GM19463 (cell line): ENCODE measurements at regions not wholly inside any gene's neighbourhood (a gene's known extent, or its start where the extent isn't known, plus 50 kb on each side); places are given as distances from the start of the nearest gene placed in this dataset.

Experiments used
- ATAC-seq: cut with Tn5 transposase; IDR thresholded peaks from one replicate; pipeline ENCODE4 v1.9.1; 2021; ENCODE audit warnings: mild to moderate bottlenecking, moderate library complexity; ENCODE audit not compliant: unreplicated experiment

- ATAC-seq = no peak
These were observed 103.1 kb upstream of the UGT8 start for GRCh38 chr4:114495471-114495928.

- ATAC-seq = no peak
These were observed 101.5 kb upstream of the UGT8 start for GRCh38 chr4:114497116-114497515.

GRCh38 chr4:114509340-114509739, 89.3 kb upstream of the UGT8 start:
- ATAC-seq = no peak

GRCh38 chr4:114512595-114513295, 85.9 kb upstream of the UGT8 start:
- ATAC-seq = no peak

- no peak for ATAC-seq
These were observed 79.2 kb upstream of the UGT8 start for GRCh38 chr4:114519368-114519767.

- ATAC-seq = no peak
These were observed 71.4 kb upstream of the UGT8 start for GRCh38 chr4:114527170-114527569.

- no peak for ATAC-seq
These were observed 71.0 kb upstream of the UGT8 start for GRCh38 chr4:114527637-114528036.

GRCh38 chr4:114535725-114536124, 62.9 kb upstream of the UGT8 start:
- no peak for ATAC-seq

GRCh38 chr4:114537352-114537751, 61.3 kb upstream of the UGT8 start:
- no peak for ATAC-seq

GRCh38 chr4:114538012-114538617, 60.5 kb upstream of the UGT8 start:
- no peak for ATAC-seq

- no peak for ATAC-seq
These were observed 58.6 kb upstream of the UGT8 start for GRCh38 chr4:114539985-114540384.

GRCh38 chr4:114547340-114548134, 51.1 kb upstream of the UGT8 start:
- ATAC-seq = no peak
